ENCODE measurements at regions not wholly inside any gene's neighbourhood (a gene's known extent, or its start where the extent isn't known, plus 50 kb on each side); places are given as distances from the start of the nearest gene placed in this dataset.

GRCh38 chr14:28130610-28131284, 635.8 kb upstream of the FOXG1 start:
- in situ Hi-C loops (cut with MboI; ENCODE audit: low sequenced_read_pairs), result no loop called here
- H3K36me3 ChIP-seq (ENCODE audit: control insufficient read depth, insufficient read depth, low read length), result no peaks in the 10 kb centered on the region
- peaks cover 8% of the 10 kb centered on the region for H3K9me3 ChIP-seq (ENCODE audit: control insufficient read depth, insufficient read depth, low read length)
- no peak overlapping the region for H4K8ac ChIP-seq (ENCODE audit: low read depth in 2 of 2, low read length in 2 of 2)
- no peaks in the 10 kb centered on the region for H4K20me1 ChIP-seq (ENCODE audit: insufficient read depth, low read length)
- no peak overlapping the region for H3K14ac ChIP-seq (replicated peaks; ENCODE audit: low read depth, low read length)
- no peak overlapping the region for H2AFZ ChIP-seq (replicated peaks; ENCODE audit: low read length, poor library complexity)
- no peak overlapping the region for H2BK120ac ChIP-seq (ENCODE audit: low read depth, low read length)
- no peak overlapping the region for H2AK9ac ChIP-seq (replicated peaks; ENCODE audit: low read depth, low read length, poor library complexity)
- intact Hi-C loops (cut with micrococcal nuclease), result no loop called here
- H3K56ac ChIP-seq (ENCODE audit: extremely low read depth, insufficient read depth, low read length), result no peak overlapping the region
- no peak overlapping the region for H3K4me2 ChIP-seq (ENCODE audit: low read depth, low read length)
- DNase-seq, result no peak
- TF ChIP-seq ELK1 (IDR thresholded peaks at IDR 0.05; ENCODE audit: borderline replicate concordance, low read depth, low read length), result no peak
- TF ChIP-seq CEBPB (IDR thresholded peaks at IDR 0.05; ENCODE audit: low read depth, low read length), result no peak
- no peak for TF ChIP-seq NFE2L2 (IDR thresholded peaks at IDR 0.05; ENCODE audit: low read depth, low read length)
- TF ChIP-seq MAFK (IDR thresholded peaks at IDR 0.05; ENCODE audit: low read depth, low read length), result no peak
- TF ChIP-seq FOS (IDR thresholded peaks at IDR 0.05; ENCODE audit: low read depth, low read length), result no peak
- no peak for TF ChIP-seq POLR2A (IDR thresholded peaks at IDR 0.05; ENCODE audit: low read depth, low read length)
- no peak for TF ChIP-seq RCOR1 (IDR thresholded peaks at IDR 0.05; ENCODE audit: insufficient replicate concordance, low read length)
- TF ChIP-seq USF2 (IDR thresholded peaks at IDR 0.05; ENCODE audit: low read depth, low read length), result no peak
- TF ChIP-seq MAZ (IDR thresholded peaks at IDR 0.05; ENCODE audit: borderline replicate concordance, low read depth, low read length), result no peak
- TF ChIP-seq RAD21 (IDR thresholded peaks at IDR 0.05; ENCODE audit: low read length), result no peak
- TF ChIP-seq SMC3 (IDR thresholded peaks at IDR 0.05; ENCODE audit: low read depth, low read length), result no peak
- TF ChIP-seq MXI1 (IDR thresholded peaks at IDR 0.05; ENCODE audit: borderline replicate concordance, low read depth, low read length), result no peak
- TF ChIP-seq BHLHE40 (IDR thresholded peaks at IDR 0.05; ENCODE audit: low read depth, low read length), result no peak
- no peak for TF ChIP-seq RFX5 (IDR thresholded peaks at IDR 0.05; ENCODE audit: low read depth, low read length)
- no peak for TF ChIP-seq CHD1 (IDR thresholded peaks at IDR 0.05; ENCODE audit: low read depth, low read length)
- TF ChIP-seq CTCF (conservative IDR thresholded peaks at IDR 0.05; ENCODE audit: low read depth, low read length), result no peak
- no peaks in the 10 kb centered on the region for H3K27me3 ChIP-seq (ENCODE audit: control insufficient read depth, insufficient read depth, low read length)
- no peak overlapping the region for H2BK15ac ChIP-seq (ENCODE audit: low read depth, low read length)
- H3K23ac ChIP-seq (ENCODE audit: low read depth, low read length), result no peak overlapping the region
- no peak overlapping the region for H4K91ac ChIP-seq (ENCODE audit: insufficient read depth, low read depth, low read length)
- dilution Hi-C loops (cut with HindIII; ENCODE audit: low sequenced_read_pairs, unreplicated experiment), result no loop called here
- no peak overlapping the region for H2AK5ac ChIP-seq (ENCODE audit: low read depth, low read length)
- H3K18ac ChIP-seq (ENCODE audit: low read depth, low read length), result no peak overlapping the region
- no peak for ATAC-seq (ENCODE audit: low read depth)
- no TSS peak for BruUV-seq (replicated peaks)
- no peak overlapping the region for H3K27ac ChIP-seq (ENCODE audit: insufficient read depth, low read length)
- no peaks in the 10 kb centered on the region for H3K9me1 ChIP-seq (ENCODE audit: insufficient read depth, low read length)
- no peak overlapping the region for H2BK20ac ChIP-seq (ENCODE audit: low read depth, low read length)
- H3K4me1 ChIP-seq (ENCODE audit: control insufficient read depth, insufficient read depth, low read length), result no peaks in the 10 kb centered on the region
- no peak overlapping the region for H3K9ac ChIP-seq (ENCODE audit: low read depth, low read length)
- H3K4ac ChIP-seq (ENCODE audit: low read depth, low read length), result no peak overlapping the region
- WGBS, 2 experiments (ENCODE audit: extremely low coverage in 2 of 2, insufficient read length in 1 of 2), result no CpG with 5 or more reads among the region's 7 CpGs
- no peak overlapping the region for H2BK5ac ChIP-seq (ENCODE audit: low read depth, low read length, poor library complexity, severe bottlenecking)
- ChIA-PET CTCF (no interaction called here), POLR2A (ENCODE audit: unreplicated experiment) (no interaction called here)
- H3K79me1 ChIP-seq (ENCODE audit: low read depth in 1 of 2, low read length in 2 of 2), result no peaks in the 10 kb centered on the region
- H3K4me3 ChIP-seq (ENCODE audit: insufficient read depth, low read depth, low read length), result no peak overlapping the region
- no peak overlapping the region for H4K5ac ChIP-seq (ENCODE audit: low read depth, low read length)

Measured in IMR-90 (cell line).